ENCODE measurements at regions not wholly inside any gene's neighbourhood (a gene's known extent, or its start where the extent isn't known, plus 50 kb on each side); places are given as distances from the start of the nearest gene placed in this dataset.

- TF ChIP-seq CTCF (conservative IDR thresholded peaks at IDR 0.05) (no peak), EZH2 (IDR thresholded peaks at IDR 0.05; ENCODE audit: low read depth) (no peak)
Measured at GRCh38 chr3:187936676-187937075, 191.4 kb upstream of the BCL6 start.

Measured in PC-9 (cell line).